ENCODE measurements at regions not wholly inside any gene's neighbourhood (a gene's known extent, or its start where the extent isn't known, plus 50 kb on each side); places are given as distances from the start of the nearest gene placed in this dataset.

- TF ChIP-seq, protein P1, sequence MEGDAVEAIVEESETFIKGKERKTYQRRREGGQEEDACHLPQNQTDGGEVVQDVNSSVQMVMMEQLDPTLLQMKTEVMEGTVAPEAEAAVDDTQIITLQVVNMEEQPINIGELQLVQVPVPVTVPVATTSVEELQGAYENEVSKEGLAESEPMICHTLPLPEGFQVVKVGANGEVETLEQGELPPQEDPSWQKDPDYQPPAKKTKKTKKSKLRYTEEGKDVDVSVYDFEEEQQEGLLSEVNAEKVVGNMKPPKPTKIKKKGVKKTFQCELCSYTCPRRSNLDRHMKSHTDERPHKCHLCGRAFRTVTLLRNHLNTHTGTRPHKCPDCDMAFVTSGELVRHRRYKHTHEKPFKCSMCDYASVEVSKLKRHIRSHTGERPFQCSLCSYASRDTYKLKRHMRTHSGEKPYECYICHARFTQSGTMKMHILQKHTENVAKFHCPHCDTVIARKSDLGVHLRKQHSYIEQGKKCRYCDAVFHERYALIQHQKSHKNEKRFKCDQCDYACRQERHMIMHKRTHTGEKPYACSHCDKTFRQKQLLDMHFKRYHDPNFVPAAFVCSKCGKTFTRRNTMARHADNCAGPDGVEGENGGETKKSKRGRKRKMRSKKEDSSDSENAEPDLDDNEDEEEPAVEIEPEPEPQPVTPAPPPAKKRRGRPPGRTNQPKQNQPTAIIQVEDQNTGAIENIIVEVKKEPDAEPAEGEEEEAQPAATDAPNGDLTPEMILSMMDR (IDR thresholded peaks at IDR 0.05): no peak
- TF ChIP-seq EP300 (IDR thresholded peaks at IDR 0.05): no peak
Observed at GRCh38 chr10:78533098-78533497, 499.4 kb downstream of the RPS24 start.

Data from suprapubic skin (tissue), 3 donors.